ENCODE measurements at regions not wholly inside any gene's neighbourhood (a gene's known extent, or its start where the extent isn't known, plus 50 kb on each side); places are given as distances from the start of the nearest gene placed in this dataset.

DNA sequence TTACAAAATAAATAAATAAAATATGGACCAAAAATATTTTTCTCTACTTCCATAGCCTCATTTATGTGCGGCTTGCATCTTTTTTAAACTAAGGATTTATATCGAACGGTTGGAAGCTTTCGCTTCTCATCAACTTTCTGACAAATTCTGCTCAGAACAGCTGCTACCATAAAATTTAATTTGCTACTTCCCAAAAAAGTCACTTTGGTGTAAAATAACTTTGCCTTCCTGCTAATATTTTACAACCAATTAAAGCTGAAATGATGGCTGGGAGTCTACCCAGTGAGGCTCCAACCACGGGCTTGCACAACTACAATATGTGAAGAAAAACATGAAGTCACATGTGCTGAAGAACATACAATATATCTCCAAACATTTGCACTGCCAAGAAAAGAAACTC is 253.1 kb upstream of the NEBL start:
- DNase-seq (ENCODE audit: extremely low read depth, low read depth), result no peak
- TF ChIP-seq, protein P1, sequence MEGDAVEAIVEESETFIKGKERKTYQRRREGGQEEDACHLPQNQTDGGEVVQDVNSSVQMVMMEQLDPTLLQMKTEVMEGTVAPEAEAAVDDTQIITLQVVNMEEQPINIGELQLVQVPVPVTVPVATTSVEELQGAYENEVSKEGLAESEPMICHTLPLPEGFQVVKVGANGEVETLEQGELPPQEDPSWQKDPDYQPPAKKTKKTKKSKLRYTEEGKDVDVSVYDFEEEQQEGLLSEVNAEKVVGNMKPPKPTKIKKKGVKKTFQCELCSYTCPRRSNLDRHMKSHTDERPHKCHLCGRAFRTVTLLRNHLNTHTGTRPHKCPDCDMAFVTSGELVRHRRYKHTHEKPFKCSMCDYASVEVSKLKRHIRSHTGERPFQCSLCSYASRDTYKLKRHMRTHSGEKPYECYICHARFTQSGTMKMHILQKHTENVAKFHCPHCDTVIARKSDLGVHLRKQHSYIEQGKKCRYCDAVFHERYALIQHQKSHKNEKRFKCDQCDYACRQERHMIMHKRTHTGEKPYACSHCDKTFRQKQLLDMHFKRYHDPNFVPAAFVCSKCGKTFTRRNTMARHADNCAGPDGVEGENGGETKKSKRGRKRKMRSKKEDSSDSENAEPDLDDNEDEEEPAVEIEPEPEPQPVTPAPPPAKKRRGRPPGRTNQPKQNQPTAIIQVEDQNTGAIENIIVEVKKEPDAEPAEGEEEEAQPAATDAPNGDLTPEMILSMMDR (IDR thresholded peaks at IDR 0.05; ENCODE audit: low read depth, low read length), result no peak

- DNase-seq (ENCODE audit: extremely low read depth, low read depth), result no peak
- TF ChIP-seq, protein P1 (IDR thresholded peaks at IDR 0.05; ENCODE audit: low read depth, low read length), result no peak
Measured at GRCh38 chr10:21146436-21146789, 249.3 kb upstream of the NEBL start.

DNA sequence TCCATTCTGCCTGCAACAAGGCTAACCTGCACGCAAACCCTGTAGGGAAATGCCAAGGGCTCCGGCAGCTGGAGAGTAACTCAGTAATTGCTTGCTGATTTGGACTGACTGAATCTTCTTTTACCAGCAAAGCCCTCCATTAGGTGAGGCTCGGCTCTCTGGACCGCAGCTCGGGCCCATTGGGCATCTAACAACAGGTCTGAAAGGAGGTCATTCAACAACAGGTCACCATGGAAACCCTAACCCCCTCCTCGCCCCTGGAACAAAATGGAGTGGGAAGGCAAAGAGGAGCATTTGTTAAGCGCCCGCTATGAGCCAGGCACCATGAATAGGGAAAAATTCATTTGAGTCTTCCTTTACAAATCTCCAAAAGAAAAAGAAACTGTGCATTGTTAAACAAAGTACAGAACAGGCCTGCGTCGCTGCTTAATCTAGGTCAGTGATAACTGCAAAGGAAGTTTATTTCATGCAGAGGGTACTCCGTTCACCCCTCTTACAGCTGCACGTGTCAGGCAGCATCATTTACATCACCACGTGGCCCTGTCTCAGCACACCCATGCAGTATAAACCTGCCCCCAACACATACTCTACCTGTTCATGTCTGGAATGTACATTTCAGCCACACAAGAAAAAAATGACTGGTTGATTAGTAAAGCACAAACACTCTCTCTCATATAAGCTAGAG is 248.8 kb upstream of the NEBL start:
- TF ChIP-seq, protein P1 (IDR thresholded peaks at IDR 0.05; ENCODE audit: low read depth, low read length), result no peak
- no peak for DNase-seq (ENCODE audit: extremely low read depth, low read depth)

GRCh38 chr10:21144047-21144446 is 246.9 kb upstream of the NEBL start:
- no peak for DNase-seq (ENCODE audit: extremely low read depth, low read depth)

DNA sequence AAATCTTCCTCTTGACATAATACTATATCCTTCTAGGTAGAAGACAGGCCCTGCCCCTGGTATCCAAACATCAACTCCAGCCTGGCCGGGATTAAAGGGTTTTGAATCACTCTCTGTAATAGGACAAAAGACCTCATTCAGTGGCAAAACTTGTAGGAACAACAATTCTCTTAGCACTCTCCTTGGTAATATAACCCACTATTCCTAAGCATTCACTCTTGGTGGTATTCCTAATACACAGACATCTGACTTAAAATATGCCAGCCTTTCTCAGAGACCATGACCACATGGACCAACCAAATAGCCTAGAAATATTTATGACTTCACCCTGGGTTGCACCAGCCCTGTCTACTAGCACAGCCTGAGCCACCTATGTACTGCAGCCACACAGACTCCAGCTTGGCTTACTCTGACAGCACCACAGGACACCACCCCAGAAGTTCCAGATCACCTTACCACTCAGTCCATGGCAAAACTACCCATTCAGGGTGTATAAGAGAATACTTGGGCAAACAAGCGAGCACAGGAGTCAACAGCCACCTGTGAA is 244.9 kb upstream of the NEBL start:
- TF ChIP-seq, protein P1 (IDR thresholded peaks at IDR 0.05; ENCODE audit: low read depth, low read length), result no peak
- DNase-seq (ENCODE audit: extremely low read depth, low read depth), result no peak

More at GRCh38 chr10:21144047-21144446, 246.9 kb upstream of the NEBL start:
- TF ChIP-seq, protein P1 (IDR thresholded peaks at IDR 0.05; ENCODE audit: low read depth, low read length), result no peak

DNA sequence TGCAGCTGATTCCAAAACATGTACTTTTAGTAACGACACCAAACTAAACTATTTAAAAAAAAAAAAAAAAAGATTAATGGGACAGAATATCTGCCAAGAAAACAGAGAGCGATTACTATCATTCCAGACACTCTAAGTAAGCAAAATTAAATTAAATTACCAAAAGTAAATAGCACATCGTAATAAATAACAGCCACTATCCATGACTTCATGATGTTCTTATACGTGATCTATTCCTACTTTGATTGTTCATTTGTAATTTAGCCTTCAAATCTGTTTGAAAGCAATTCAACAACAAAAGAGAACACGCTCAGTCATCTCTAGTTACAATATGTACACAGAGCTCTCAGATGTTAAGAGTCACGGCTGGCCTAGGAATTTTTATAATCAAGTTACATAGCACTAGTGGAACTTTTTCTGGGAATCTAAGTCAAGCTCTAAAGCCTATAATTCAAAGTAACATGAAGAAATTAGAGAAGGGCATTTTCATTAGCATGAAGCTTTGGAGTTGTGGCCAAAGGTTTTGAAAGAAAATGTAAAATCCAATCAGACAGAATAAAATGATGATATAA is 241.7 kb upstream of the NEBL start:
- DNase-seq (ENCODE audit: extremely low read depth, low read depth), result no peak
- TF ChIP-seq, protein P1 (IDR thresholded peaks at IDR 0.05; ENCODE audit: low read depth, low read length), result no peak
